C1 segment of cervical spinal cord (tissue), 14 donors: ENCODE measurements at regions not wholly inside any gene's neighbourhood (a gene's known extent, or its start where the extent isn't known, plus 50 kb on each side); places are given as distances from the start of the nearest gene placed in this dataset.

Experiments used
- DNase-seq, 14 donors: peaks; one replicate each; lab custom pipeline; 2025; lab: John Stamatoyannopoulos, UW

GRCh38 chrX:118167361-118167760 is 50.8 kb upstream of the KLHL13 start:
- DNase-seq, result no peak

- no peak for DNase-seq
Observed at GRCh38 chrX:118171356-118171755, 54.7 kb upstream of the KLHL13 start.

GRCh38 chrX:118174516-118175098 is 58.0 kb upstream of the KLHL13 start:
- DNase-seq, result no peak

GRCh38 chrX:118177708-118178107 is 61.1 kb upstream of the KLHL13 start:
- no peak for DNase-seq

GRCh38 chrX:118178450-118178849 is 61.8 kb upstream of the KLHL13 start:
- DNase-seq, result no peak

GRCh38 chrX:118179161-118179560 is 62.6 kb upstream of the KLHL13 start:
- no peak for DNase-seq

- DNase-seq, result no peak
Observed at GRCh38 chrX:118179718-118180117, 63.1 kb upstream of the KLHL13 start.

- DNase-seq, result no peak
Observed at GRCh38 chrX:118181030-118181429, 64.4 kb upstream of the KLHL13 start.

- DNase-seq, result no peak
Observed at GRCh38 chrX:118182025-118182424, 65.4 kb upstream of the KLHL13 start.

- DNase-seq, result no peak
Observed at GRCh38 chrX:118182681-118183080, 66.1 kb upstream of the KLHL13 start.

GRCh38 chrX:118183606-118184005 is 67.0 kb upstream of the KLHL13 start:
- DNase-seq, result no peak

- DNase-seq, result no peak
Observed at GRCh38 chrX:118187100-118187499, 70.5 kb upstream of the KLHL13 start.

- no peak for DNase-seq
Observed at GRCh38 chrX:118189000-118189399, 72.4 kb upstream of the KLHL13 start.

- no peak for DNase-seq
Observed at GRCh38 chrX:118189628-118190027, 73.0 kb upstream of the KLHL13 start.

GRCh38 chrX:118197730-118198129 is 81.1 kb upstream of the KLHL13 start:
- DNase-seq, result no peak

- DNase-seq, result no peak
Observed at GRCh38 chrX:118198577-118198976, 82.0 kb upstream of the KLHL13 start.

- no peak for DNase-seq
Observed at GRCh38 chrX:118199997-118200396, 83.4 kb upstream of the KLHL13 start.

- no peak for DNase-seq
Observed at GRCh38 chrX:118205421-118206395, 89.1 kb upstream of the KLHL13 start.

- no peak for DNase-seq
Observed at GRCh38 chrX:118207831-118208453, 91.3 kb upstream of the KLHL13 start.

- no peak for DNase-seq
Observed at GRCh38 chrX:118208481-118208880, 91.9 kb upstream of the KLHL13 start.

GRCh38 chrX:118211891-118212816 is 95.5 kb upstream of the KLHL13 start:
- no peak for DNase-seq

GRCh38 chrX:118212817-118213183 is 96.2 kb upstream of the KLHL13 start:
- DNase-seq, result no peak
